BJ (cell line): ENCODE measurements at regions not wholly inside any gene's neighbourhood (a gene's known extent, or its start where the extent isn't known, plus 50 kb on each side); places are given as distances from the start of the nearest gene placed in this dataset.
"Not testable (repeated sequence)": the region's sequence is repeated elsewhere in the genome, so short reads cannot be mapped to it uniquely, and the experiment has no call there.

Source experiments
- CTCF ChIA-PET: fragments of 350-600 bp; formaldehyde crosslinking; extraction: SDS; loops from one replicate; lab custom pipeline; 2021; ENCODE audit warnings: antibody characterized with exemption, inconsistent platforms; lab: Yijun Ruan, JAX
- POLR2A ChIA-PET: fragments of 300-600 bp; sonication (Branson Sonifier 250); formaldehyde crosslinking; extraction: SDS; loops from one replicate; lab custom pipeline; 2021; ENCODE audit warnings: antibody characterized with exemption; lab: Charles Lee
- DNase-seq: peaks from one replicate; pipeline ENCODE4 v3.0.0-alpha.2; 2011; ENCODE audit warnings: low read depth
- H3K27me3 ChIP-seq: 2 replicates; pipeline ENCODE4 v1.6.0; 2011; ENCODE audit warnings: low read length; ENCODE audit not compliant: control insufficient read depth, insufficient read depth
- H3K36me3 ChIP-seq: 2 replicates; pipeline ENCODE4 v1.5.1; 2011; ENCODE audit warnings: low read length; ENCODE audit not compliant: control insufficient read depth, insufficient read depth
- H3K4me3 ChIP-seq: 2 replicates; pipeline ENCODE4 v1.5.1; 2011; ENCODE audit warnings: low read depth, mild to moderate bottlenecking, control low read depth, low read length
- TF ChIP-seq, protein P1 (sequence below): IDR thresholded peaks from 2 replicates; pipeline ENCODE4 v1.5.1; 2011; ENCODE audit warnings: low read depth, mild to moderate bottlenecking, control low read depth, inconsistent platforms, low read length, moderate library complexity; ENCODE audit not compliant: insufficient read depth

DNA sequence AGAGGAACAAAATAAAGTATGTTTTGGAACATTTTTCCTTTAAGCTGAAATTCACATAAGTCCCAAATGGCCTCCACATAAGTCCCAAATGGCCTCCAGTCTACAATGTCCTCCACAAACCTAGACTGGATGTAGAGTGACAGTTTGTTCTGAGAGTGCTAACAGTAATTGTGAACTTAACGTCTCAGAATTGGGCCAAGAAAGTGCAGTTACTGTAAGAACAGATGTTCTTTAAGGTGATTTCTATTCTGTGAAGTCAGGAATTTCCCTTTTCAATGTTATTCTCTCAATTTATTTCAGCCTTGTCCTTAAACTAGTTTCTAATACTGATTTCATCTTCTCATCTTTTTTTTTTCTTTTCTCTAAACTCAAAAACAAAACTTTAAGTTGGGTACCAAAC lies 188.7 kb upstream of the SEMA3E start:
- ChIA-PET CTCF (no interaction called here), POLR2A (no interaction called here)
- Histone ChIP-seq H3K36me3 (no peaks in the 10 kb centered on the region), H3K27me3 (no peaks in the 10 kb centered on the region), H3K4me3 (no peak overlapping the region)
- DNase-seq = no peak
- TF ChIP-seq, protein P1, sequence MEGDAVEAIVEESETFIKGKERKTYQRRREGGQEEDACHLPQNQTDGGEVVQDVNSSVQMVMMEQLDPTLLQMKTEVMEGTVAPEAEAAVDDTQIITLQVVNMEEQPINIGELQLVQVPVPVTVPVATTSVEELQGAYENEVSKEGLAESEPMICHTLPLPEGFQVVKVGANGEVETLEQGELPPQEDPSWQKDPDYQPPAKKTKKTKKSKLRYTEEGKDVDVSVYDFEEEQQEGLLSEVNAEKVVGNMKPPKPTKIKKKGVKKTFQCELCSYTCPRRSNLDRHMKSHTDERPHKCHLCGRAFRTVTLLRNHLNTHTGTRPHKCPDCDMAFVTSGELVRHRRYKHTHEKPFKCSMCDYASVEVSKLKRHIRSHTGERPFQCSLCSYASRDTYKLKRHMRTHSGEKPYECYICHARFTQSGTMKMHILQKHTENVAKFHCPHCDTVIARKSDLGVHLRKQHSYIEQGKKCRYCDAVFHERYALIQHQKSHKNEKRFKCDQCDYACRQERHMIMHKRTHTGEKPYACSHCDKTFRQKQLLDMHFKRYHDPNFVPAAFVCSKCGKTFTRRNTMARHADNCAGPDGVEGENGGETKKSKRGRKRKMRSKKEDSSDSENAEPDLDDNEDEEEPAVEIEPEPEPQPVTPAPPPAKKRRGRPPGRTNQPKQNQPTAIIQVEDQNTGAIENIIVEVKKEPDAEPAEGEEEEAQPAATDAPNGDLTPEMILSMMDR = no peak

DNA sequence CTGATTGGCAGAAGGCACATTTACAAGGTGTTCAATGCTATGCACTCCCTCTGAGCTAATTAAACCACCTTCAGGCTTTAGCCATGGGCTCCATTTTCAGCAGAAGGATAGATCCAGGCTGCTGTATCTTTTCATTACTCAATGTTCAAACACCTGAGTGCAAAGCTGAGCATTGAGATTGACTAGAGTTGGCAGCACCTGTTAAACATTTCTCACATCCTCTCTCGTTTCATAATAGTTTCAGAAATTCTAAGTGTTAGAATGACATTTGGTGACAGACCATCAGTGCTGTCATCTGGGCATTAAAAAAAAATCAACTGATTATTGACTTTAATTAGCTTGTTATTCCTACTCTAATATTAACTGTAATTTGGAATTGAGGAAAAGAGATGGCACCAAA lies 187.1 kb upstream of the SEMA3E start:
- Histone ChIP-seq H3K27me3 (no peaks in the 10 kb centered on the region), H3K36me3 (no peaks in the 10 kb centered on the region), H3K4me3 (no peak overlapping the region)
- POLR2A ChIA-PET = no interaction called here
- no peak for DNase-seq
- TF ChIP-seq, protein P1 = no peak
- CTCF ChIA-PET = no interaction called here

- TF ChIP-seq, protein P1 = no peak
- no peaks in the 10 kb centered on the region for H3K27me3 ChIP-seq
- DNase-seq = no peak
- H3K36me3 ChIP-seq = no peaks in the 10 kb centered on the region
- ChIA-PET POLR2A (no interaction called here), CTCF (no interaction called here)
- no peak overlapping the region for H3K4me3 ChIP-seq
Observed at GRCh38 chr7:83835424-83835823, 186.5 kb upstream of the SEMA3E start.

DNA sequence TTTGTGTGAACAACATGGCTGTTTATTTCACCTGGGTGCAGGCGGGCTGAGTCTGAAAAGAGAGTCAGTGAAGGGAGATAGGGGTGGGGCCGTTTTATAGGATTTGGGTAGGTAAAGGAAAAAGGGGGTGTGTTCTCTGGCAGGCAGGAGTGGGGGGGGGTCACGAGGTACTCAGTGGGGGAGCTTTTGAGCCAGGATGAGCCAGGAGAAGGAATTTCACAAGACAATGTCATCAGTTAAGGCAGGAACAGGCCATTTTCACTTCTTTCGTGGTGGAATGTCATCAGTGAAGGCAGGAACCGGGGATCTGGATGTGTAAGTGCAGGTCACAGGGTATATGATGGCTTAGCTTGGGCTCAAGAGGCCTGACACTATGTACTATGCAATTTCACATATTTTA lies 184.8 kb upstream of the SEMA3E start:
- POLR2A ChIA-PET, DNase-seq: not testable (repeated sequence)

GRCh38 chr7:83832009-83832408 lies 183.1 kb upstream of the SEMA3E start:
- Histone ChIP-seq H3K27me3 (no peaks in the 10 kb centered on the region), H3K4me3 (no peak overlapping the region), H3K36me3 (no peaks in the 10 kb centered on the region)
- CTCF ChIA-PET = interaction anchor here (0.7 kb wide), 1 partner anchor 104 kb away, joined by 3 read pairs; no protein-coding TSS in a partner anchor
- POLR2A ChIA-PET = no interaction called here
- no peak for DNase-seq
- TF ChIP-seq, protein P1 = no peak

More for the DNA sequence above, 184.8 kb upstream of the SEMA3E start:
- H3K36me3 ChIP-seq, H3K4me3 ChIP-seq, H3K27me3 ChIP-seq, CTCF ChIA-PET: not testable (repeated sequence)

DNA sequence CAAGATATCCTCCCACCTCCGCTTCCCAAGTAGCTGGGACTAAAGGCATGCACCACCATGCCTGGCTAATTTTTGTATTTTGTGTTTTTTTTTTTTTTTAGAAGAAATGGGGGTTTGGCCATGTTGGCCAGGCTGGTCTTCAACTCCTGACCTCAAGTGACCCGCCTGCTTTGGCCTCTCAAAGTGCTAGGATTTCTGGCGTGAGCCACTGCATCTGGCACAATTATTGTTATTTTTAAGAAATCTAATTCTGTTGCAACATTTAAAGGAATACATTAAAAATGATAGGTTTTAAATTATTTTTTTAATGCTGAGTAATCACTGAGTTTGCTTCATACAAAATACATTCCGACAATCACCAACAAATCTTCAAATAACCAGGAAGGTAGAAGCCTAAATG lies 178.1 kb upstream of the SEMA3E start:
- TF ChIP-seq, protein P1 = no peak
- H3K27me3 ChIP-seq = no peaks in the 10 kb centered on the region
- no peak for DNase-seq
- H3K4me3 ChIP-seq = no peak overlapping the region
- H3K36me3 ChIP-seq = no peaks in the 10 kb centered on the region
- ChIA-PET POLR2A (no interaction called here), CTCF (no interaction called here)
